GM21576 (cell line): ENCODE measurements at regions not wholly inside any gene's neighbourhood (a gene's known extent, or its start where the extent isn't known, plus 50 kb on each side); places are given as distances from the start of the nearest gene placed in this dataset.
"Not testable (repeated sequence)": the region's sequence is repeated elsewhere in the genome, so short reads cannot be mapped to it uniquely, and the experiment has no call there.

Experiments used
- ATAC-seq: cut with Tn5 transposase; IDR thresholded peaks from one replicate; pipeline ENCODE4 v1.9.1; 2021; ENCODE audit warnings: mild to moderate bottlenecking, moderate library complexity; ENCODE audit not compliant: unreplicated experiment

GRCh38 chr17:33959098-33959497 lies 296.0 kb upstream of the CCL2 start:
- not testable (repeated sequence) for ATAC-seq

GRCh38 chr17:33962857-33963655 lies 292.0 kb upstream of the CCL2 start:
- ATAC-seq, result no peak

GRCh38 chr17:33964344-33964979 lies 290.6 kb upstream of the CCL2 start:
- ATAC-seq, result peak; percentile 69

- no peak for ATAC-seq
Observed at GRCh38 chr17:33966410-33967059, 288.6 kb upstream of the CCL2 start.

GRCh38 chr17:33967608-33968349 lies 287.3 kb upstream of the CCL2 start:
- no peak for ATAC-seq

- ATAC-seq, result peak; percentile 48
Observed at GRCh38 chr17:33968350-33969044, 286.6 kb upstream of the CCL2 start.

GRCh38 chr17:33970279-33970678 lies 284.8 kb upstream of the CCL2 start:
- no peak for ATAC-seq

- no peak for ATAC-seq
Observed at GRCh38 chr17:33972763-33973162, 282.3 kb upstream of the CCL2 start.

GRCh38 chr17:33973491-33973890 lies 281.6 kb upstream of the CCL2 start:
- no peak for ATAC-seq

- no peak for ATAC-seq
Observed at GRCh38 chr17:33974276-33974675, 280.8 kb upstream of the CCL2 start.

GRCh38 chr17:33976831-33977230 lies 278.3 kb upstream of the CCL2 start:
- no peak for ATAC-seq

GRCh38 chr17:33977729-33978514 lies 277.2 kb upstream of the CCL2 start:
- ATAC-seq, result no peak

- no peak for ATAC-seq
Observed at GRCh38 chr17:33978889-33979288, 276.2 kb upstream of the CCL2 start.

- ATAC-seq, result no peak
Observed at GRCh38 chr17:33980193-33980592, 274.9 kb upstream of the CCL2 start.

- ATAC-seq, result no peak
Observed at GRCh38 chr17:33981711-33982601, 273.1 kb upstream of the CCL2 start.

GRCh38 chr17:33982909-33983308 lies 272.2 kb upstream of the CCL2 start:
- ATAC-seq, result no peak

GRCh38 chr17:33983824-33984574 lies 271.1 kb upstream of the CCL2 start:
- no peak for ATAC-seq

GRCh38 chr17:33986088-33986487 lies 269.0 kb upstream of the CCL2 start:
- ATAC-seq, result no peak
